ENCODE measurements at regions not wholly inside any gene's neighbourhood (a gene's known extent, or its start where the extent isn't known, plus 50 kb on each side); places are given as distances from the start of the nearest gene placed in this dataset.

GRCh38 chr3:177968891-177969290 is 567.3 kb upstream of the KCNMB2 start:
- Mint-ChIP-seq H3K36me3 (ENCODE audit: insufficient read depth, unreplicated experiment) (no peaks in the 10 kb centered on the region), H3K27ac (ENCODE audit: unreplicated experiment) (no peak overlapping the region), H3K27me3 (ENCODE audit: insufficient read depth, unreplicated experiment) (no peaks in the 10 kb centered on the region), H3K9me3 (ENCODE audit: unreplicated experiment) (no peaks in the 10 kb centered on the region), H3K4me3 (ENCODE audit: unreplicated experiment) (no peak overlapping the region), H3K4me1 (ENCODE audit: low read depth, unreplicated experiment) (peaks cover 14% of the 10 kb centered on the region)
- Histone ChIP-seq H3K4me3 (ENCODE audit: low read depth, low read length) (no peak overlapping the region), H3K9me3 (no peaks in the 10 kb centered on the region), H3K27me3 (replicated peaks; ENCODE audit: control insufficient read depth, insufficient read depth, low read length) (no peaks in the 10 kb centered on the region), H3K36me3 (ENCODE audit: control insufficient read depth, insufficient read depth, low read length) (no peaks in the 10 kb centered on the region), H3K4me1 (peaks cover 12% of the 10 kb centered on the region)
- ChIA-PET CTCF (no interaction called here), POLR2A (no interaction called here)
- intact Hi-C loops (cut with micrococcal nuclease; ENCODE audit: unreplicated experiment) = no loop called here
- no peak for TF ChIP-seq CTCF (IDR thresholded peaks at IDR 0.05; ENCODE audit: insufficient read depth in 1 of 2, low read depth in 1 of 2, low read length in 1 of 2, severe bottlenecking in 1 of 2, unreplicated experiment in 1 of 2)
- DNase-seq = no peak
- no TSS peak for BruUV-seq (replicated peaks)

GRCh38 chr3:177973241-177973840 is 562.9 kb upstream of the KCNMB2 start:
- no peak for TF ChIP-seq CTCF (IDR thresholded peaks at IDR 0.05; ENCODE audit: insufficient read depth in 1 of 2, low read depth in 1 of 2, low read length in 1 of 2, severe bottlenecking in 1 of 2, unreplicated experiment in 1 of 2)
- CTCF ChIA-PET = interaction anchor here (0.7 kb wide), 1 partner anchor 8 kb away, joined by 10 read pairs; no protein-coding TSS in a partner anchor
- Mint-ChIP-seq H3K27me3 (ENCODE audit: insufficient read depth, unreplicated experiment) (no peaks in the 10 kb centered on the region), H3K27ac (ENCODE audit: unreplicated experiment) (no peak overlapping the region), H3K9me3 (ENCODE audit: unreplicated experiment) (no peaks in the 10 kb centered on the region), H3K36me3 (ENCODE audit: insufficient read depth, unreplicated experiment) (no peaks in the 10 kb centered on the region), H3K4me1 (ENCODE audit: low read depth, unreplicated experiment) (peaks cover 14% of the 10 kb centered on the region), H3K4me3 (ENCODE audit: unreplicated experiment) (no peak overlapping the region)
- DNase-seq = no peak
- intact Hi-C loops (cut with micrococcal nuclease; ENCODE audit: unreplicated experiment) = no loop called here
- Histone ChIP-seq H3K36me3 (ENCODE audit: control insufficient read depth, insufficient read depth, low read length) (no peaks in the 10 kb centered on the region), H3K9me3 (no peaks in the 10 kb centered on the region), H3K4me3 (ENCODE audit: low read depth, low read length) (no peak overlapping the region), H3K4me1 (peaks cover 12% of the 10 kb centered on the region), H3K27me3 (replicated peaks; ENCODE audit: control insufficient read depth, insufficient read depth, low read length) (no peaks in the 10 kb centered on the region)
- BruUV-seq (replicated peaks) = no TSS peak
- POLR2A ChIA-PET = no interaction called here

- Mint-ChIP-seq H3K27ac (ENCODE audit: unreplicated experiment) (no peak overlapping the region), H3K9me3 (ENCODE audit: unreplicated experiment) (no peaks in the 10 kb centered on the region), H3K4me1 (ENCODE audit: low read depth, unreplicated experiment) (peaks cover 11% of the 10 kb centered on the region), H3K4me3 (ENCODE audit: unreplicated experiment) (no peak overlapping the region), H3K36me3 (ENCODE audit: insufficient read depth, unreplicated experiment) (no peaks in the 10 kb centered on the region), H3K27me3 (ENCODE audit: insufficient read depth, unreplicated experiment) (no peaks in the 10 kb centered on the region)
- no peaks in the 10 kb centered on the region for H3K27me3 ChIP-seq (replicated peaks; ENCODE audit: control insufficient read depth, insufficient read depth, low read length)
- CTCF ChIA-PET = no interaction called here
- H3K9me3 ChIP-seq = no peaks in the 10 kb centered on the region
- intact Hi-C loops (cut with micrococcal nuclease; ENCODE audit: unreplicated experiment) = no loop called here
- TF ChIP-seq CTCF (IDR thresholded peaks at IDR 0.05; ENCODE audit: insufficient read depth in 1 of 2, low read depth in 1 of 2, low read length in 1 of 2, severe bottlenecking in 1 of 2, unreplicated experiment in 1 of 2) = no peak
- H3K4me1 ChIP-seq = peaks cover 12% of the 10 kb centered on the region
- POLR2A ChIA-PET = no interaction called here
- no peaks in the 10 kb centered on the region for H3K36me3 ChIP-seq (ENCODE audit: control insufficient read depth, insufficient read depth, low read length)
- H3K4me3 ChIP-seq (ENCODE audit: low read depth, low read length) = no peak overlapping the region
- no TSS peak for BruUV-seq (replicated peaks)
- DNase-seq = no peak
Observed at GRCh38 chr3:177976241-177976640, 560.0 kb upstream of the KCNMB2 start.

All from Caco-2 (cell line).